ENCODE measurements at regions not wholly inside any gene's neighbourhood (a gene's known extent, or its start where the extent isn't known, plus 50 kb on each side); places are given as distances from the start of the nearest gene placed in this dataset.

- ATAC-seq = no peak
- Mint-ChIP-seq H3K4me3 (no peak overlapping the region), H3K9me3 (no peaks in the 10 kb centered on the region), H3K27me3 (no peaks in the 10 kb centered on the region), H3K36me3 (no peaks in the 10 kb centered on the region), H3K4me1 (no peaks in the 10 kb centered on the region), H3K27ac (no peak overlapping the region)
Measured at GRCh38 chr10:21260066-21260465, 265.4 kb downstream of the SKIDA1 start.

GRCh38 chr10:21257919-21258318 is 267.6 kb downstream of the SKIDA1 start:
- Mint-ChIP-seq H3K27me3 (no peaks in the 10 kb centered on the region), H3K9me3 (no peaks in the 10 kb centered on the region), H3K27ac (no peak overlapping the region), H3K4me3 (no peak overlapping the region), H3K4me1 (no peaks in the 10 kb centered on the region), H3K36me3 (no peaks in the 10 kb centered on the region)
- ATAC-seq = no peak

- ATAC-seq = no peak
- H3K4me3 Mint-ChIP-seq = no peak overlapping the region
- no peaks in the 10 kb centered on the region for H3K27me3 Mint-ChIP-seq
- H3K4me1 Mint-ChIP-seq = no peaks in the 10 kb centered on the region
- H3K27ac Mint-ChIP-seq = no peak overlapping the region
- H3K9me3 Mint-ChIP-seq = no peaks in the 10 kb centered on the region
- no peaks in the 10 kb centered on the region for H3K36me3 Mint-ChIP-seq
Measured at GRCh38 chr10:21257191-21257590, 268.3 kb downstream of the SKIDA1 start.

GRCh38 chr10:21249435-21249834 is 276.0 kb downstream of the SKIDA1 start:
- no peak overlapping the region for H3K27ac Mint-ChIP-seq
- H3K4me3 Mint-ChIP-seq = no peak overlapping the region
- no peaks in the 10 kb centered on the region for H3K4me1 Mint-ChIP-seq
- no peaks in the 10 kb centered on the region for H3K36me3 Mint-ChIP-seq
- H3K27me3 Mint-ChIP-seq = no peaks in the 10 kb centered on the region
- H3K9me3 Mint-ChIP-seq = peaks cover 3% of the 10 kb centered on the region
- no peak for ATAC-seq

- Mint-ChIP-seq H3K9me3 (peaks cover 3% of the 10 kb centered on the region), H3K27ac (no peak overlapping the region), H3K4me3 (no peak overlapping the region), H3K36me3 (no peaks in the 10 kb centered on the region), H3K4me1 (no peaks in the 10 kb centered on the region), H3K27me3 (no peaks in the 10 kb centered on the region)
- no peak for ATAC-seq
Measured at GRCh38 chr10:21247592-21247991, 277.9 kb downstream of the SKIDA1 start.

GRCh38 chr10:21246178-21246577 is 279.3 kb downstream of the SKIDA1 start:
- no peak for ATAC-seq
- H3K4me1 Mint-ChIP-seq = no peaks in the 10 kb centered on the region
- no peak overlapping the region for H3K27ac Mint-ChIP-seq
- no peak overlapping the region for H3K4me3 Mint-ChIP-seq
- peaks cover 3% of the 10 kb centered on the region for H3K9me3 Mint-ChIP-seq
- H3K27me3 Mint-ChIP-seq = no peaks in the 10 kb centered on the region
- H3K36me3 Mint-ChIP-seq = no peaks in the 10 kb centered on the region

- Mint-ChIP-seq H3K9me3 (peaks cover 3% of the 10 kb centered on the region), H3K36me3 (no peaks in the 10 kb centered on the region), H3K27me3 (no peaks in the 10 kb centered on the region), H3K4me3 (no peak overlapping the region), H3K4me1 (no peaks in the 10 kb centered on the region), H3K27ac (no peak overlapping the region)
- ATAC-seq = no peak
Measured at GRCh38 chr10:21243748-21244257, 281.7 kb downstream of the SKIDA1 start.

- Mint-ChIP-seq H3K4me1 (no peaks in the 10 kb centered on the region), H3K27ac (no peak overlapping the region), H3K9me3 (peaks cover 3% of the 10 kb centered on the region), H3K27me3 (no peaks in the 10 kb centered on the region), H3K4me3 (no peak overlapping the region), H3K36me3 (no peaks in the 10 kb centered on the region)
- no peak for ATAC-seq
Measured at GRCh38 chr10:21242915-21243314, 282.6 kb downstream of the SKIDA1 start.

- no peak overlapping the region for H3K4me3 Mint-ChIP-seq
- no peaks in the 10 kb centered on the region for H3K9me3 Mint-ChIP-seq
- no peaks in the 10 kb centered on the region for H3K4me1 Mint-ChIP-seq
- no peak for ATAC-seq
- no peak overlapping the region for H3K27ac Mint-ChIP-seq
- H3K36me3 Mint-ChIP-seq = no peaks in the 10 kb centered on the region
- no peaks in the 10 kb centered on the region for H3K27me3 Mint-ChIP-seq
Measured at GRCh38 chr10:21238717-21239116, 286.8 kb downstream of the SKIDA1 start.

- ATAC-seq = no peak
- no peak overlapping the region for H3K27ac Mint-ChIP-seq
- no peaks in the 10 kb centered on the region for H3K4me1 Mint-ChIP-seq
- no peaks in the 10 kb centered on the region for H3K36me3 Mint-ChIP-seq
- H3K9me3 Mint-ChIP-seq = no peaks in the 10 kb centered on the region
- no peaks in the 10 kb centered on the region for H3K27me3 Mint-ChIP-seq
- no peak overlapping the region for H3K4me3 Mint-ChIP-seq
Measured at GRCh38 chr10:21238044-21238443, 287.4 kb downstream of the SKIDA1 start.

- no peaks in the 10 kb centered on the region for H3K9me3 Mint-ChIP-seq
- ATAC-seq = no peak
- H3K4me1 Mint-ChIP-seq = no peaks in the 10 kb centered on the region
- no peaks in the 10 kb centered on the region for H3K36me3 Mint-ChIP-seq
- H3K4me3 Mint-ChIP-seq = no peak overlapping the region
- peaks cover 12% of the 10 kb centered on the region for H3K27me3 Mint-ChIP-seq
- H3K27ac Mint-ChIP-seq = no peak overlapping the region
Measured at GRCh38 chr10:21234761-21235160, 290.7 kb downstream of the SKIDA1 start.

- Mint-ChIP-seq H3K27ac (no peak overlapping the region), H3K4me1 (no peaks in the 10 kb centered on the region), H3K9me3 (no peaks in the 10 kb centered on the region), H3K27me3 (peaks cover 21% of the 10 kb centered on the region), H3K4me3 (no peak overlapping the region), H3K36me3 (no peaks in the 10 kb centered on the region)
- no peak for ATAC-seq
Measured at GRCh38 chr10:21230219-21230618, 295.3 kb downstream of the SKIDA1 start.

- no peak for ATAC-seq
- no peak overlapping the region for H3K4me3 Mint-ChIP-seq
- H3K4me1 Mint-ChIP-seq = no peaks in the 10 kb centered on the region
- no peaks in the 10 kb centered on the region for H3K27me3 Mint-ChIP-seq
- H3K27ac Mint-ChIP-seq = no peak overlapping the region
- H3K9me3 Mint-ChIP-seq = no peaks in the 10 kb centered on the region
- H3K36me3 Mint-ChIP-seq = no peaks in the 10 kb centered on the region
Measured at GRCh38 chr10:21217748-21218367, 307.6 kb downstream of the SKIDA1 start.

GRCh38 chr10:21217107-21217506 is 308.4 kb downstream of the SKIDA1 start:
- no peak for ATAC-seq
- H3K4me1 Mint-ChIP-seq = no peaks in the 10 kb centered on the region
- H3K4me3 Mint-ChIP-seq = no peak overlapping the region
- H3K27me3 Mint-ChIP-seq = no peaks in the 10 kb centered on the region
- no peaks in the 10 kb centered on the region for H3K9me3 Mint-ChIP-seq
- H3K36me3 Mint-ChIP-seq = no peaks in the 10 kb centered on the region
- no peak overlapping the region for H3K27ac Mint-ChIP-seq

- H3K36me3 Mint-ChIP-seq = no peaks in the 10 kb centered on the region
- ATAC-seq = no peak
- no peaks in the 10 kb centered on the region for H3K4me1 Mint-ChIP-seq
- no peaks in the 10 kb centered on the region for H3K9me3 Mint-ChIP-seq
- H3K4me3 Mint-ChIP-seq = no peak overlapping the region
- no peaks in the 10 kb centered on the region for H3K27me3 Mint-ChIP-seq
- H3K27ac Mint-ChIP-seq = no peak overlapping the region
Measured at GRCh38 chr10:21214329-21214728, 311.2 kb downstream of the SKIDA1 start.

- Mint-ChIP-seq H3K27ac (no peak overlapping the region), H3K36me3 (no peaks in the 10 kb centered on the region)
- ATAC-seq = no peak
Measured at GRCh38 chr10:21213381-21213780, 312.1 kb downstream of the SKIDA1 start.

GRCh38 chr10:21212912-21213311 is 312.6 kb downstream of the SKIDA1 start:
- H3K4me3 Mint-ChIP-seq = no peak overlapping the region
- H3K36me3 Mint-ChIP-seq = no peaks in the 10 kb centered on the region
- no peak overlapping the region for H3K27ac Mint-ChIP-seq
- no peaks in the 10 kb centered on the region for H3K27me3 Mint-ChIP-seq
- no peaks in the 10 kb centered on the region for H3K9me3 Mint-ChIP-seq
- no peak for ATAC-seq
- H3K4me1 Mint-ChIP-seq = no peaks in the 10 kb centered on the region

More at GRCh38 chr10:21213381-21213780, 312.1 kb downstream of the SKIDA1 start:
- Mint-ChIP-seq H3K4me3 (no peak overlapping the region), H3K9me3 (no peaks in the 10 kb centered on the region), H3K4me1 (no peaks in the 10 kb centered on the region), H3K27me3 (no peaks in the 10 kb centered on the region)

All from stimulated activated memory B cell treated with anti-CD40 and anti-IgM and Interleukin-4, amounts not matched to agents 10 μg/mL and 1 μg/mL and 100 μg/mL, for 72 hours (primary cell).